A549 (cell line): ENCODE measurements at regions not wholly inside any gene's neighbourhood (a gene's known extent, or its start where the extent isn't known, plus 50 kb on each side); places are given as distances from the start of the nearest gene placed in this dataset.

Experiments
- ATAC-seq, 2 experiments: fragments of 200-7000 bp in 1 of 2; fragments of >200 bp in 1 of 2; cut with Nextera tagmentation in 1 of 2; cut with Tn5 transposase in 1 of 2; 3 replicates each; pipeline versions ENCODE4 v1.8.0 to v1.9.1; 2018 to 2020; ENCODE audit warnings: mild to moderate bottlenecking in 1 of 2, moderate library complexity in 1 of 2
- CTCF ChIA-PET: fragments of 300-600 bp; sonication (Branson Sonifier 250); formaldehyde crosslinking; extraction: SDS; loops from one replicate; lab custom pipeline; 2021; ENCODE audit warnings: antibody characterized with exemption, inconsistent platforms; lab: Yijun Ruan, JAX
- POLR2A ChIA-PET: fragments of 350-600 bp; formaldehyde crosslinking; extraction: SDS; loops from one replicate; lab custom pipeline; 2021; ENCODE audit warnings: antibody characterized with exemption, inconsistent platforms; lab: Yijun Ruan, JAX
- DNase-seq, 2 experiments: peaks; one replicate each; pipeline versions ENCODE4 v3.0.0 to v3.0.0-alpha.2; 2011 to 2016; ENCODE audit warnings: low read depth in 1 of 2, low spot score in 1 of 2
- FAIRE-seq: peaks from 2 replicates; lab custom pipeline; 2011; peaks lifted over from hg19 to GRCh38; lab: Jason Lieb, UNC
- H3K27ac ChIP-seq, 2 experiments: fragments of >200 bp; sonication (Bioruptor Twin); formaldehyde crosslinking; 3 replicates each; pipeline ENCODE4 v1.5.1; 2016 to 2017
- H3K4me1 ChIP-seq: fragments of >200 bp; sonication (Bioruptor Twin); formaldehyde crosslinking; 3 replicates; pipeline ENCODE4 v1.6.1; 2016
- H3K4me2 ChIP-seq: fragments of >200 bp; sonication (Bioruptor Twin); formaldehyde crosslinking; 3 replicates; pipeline ENCODE4 v1.6.1; 2016
- H3K4me3 ChIP-seq: fragments of >200 bp; sonication (Bioruptor Twin); formaldehyde crosslinking; 3 replicates; pipeline ENCODE4 v1.5.1; 2016
- H3K9me3 ChIP-seq: fragments of >200 bp; sonication (Bioruptor Twin); formaldehyde crosslinking; 3 replicates; pipeline ENCODE4 v1.6.1; 2016
- ATOH8 ChIP-seq: fragments of 250-450 bp; sonication (Bioruptor Pico); IDR thresholded peaks from 2 replicates; pipeline ENCODE4 v1.5.0; 2020; ENCODE audit warnings: low read depth, mild to moderate bottlenecking, moderate library complexity
- BCL3 ChIP-seq: fragments of >200 bp; sonication (Bioruptor Twin); formaldehyde crosslinking; IDR thresholded peaks from 3 replicates; pipeline ENCODE4 v1.6.1; 2016
- CTCF ChIP-seq: fragments of >200 bp; sonication (Bioruptor Twin); formaldehyde crosslinking; IDR thresholded peaks from 3 replicates; pipeline ENCODE4 v1.5.1; 2016
- E2F6 ChIP-seq: IDR thresholded peaks from 2 replicates; pipeline ENCODE4 v1.6.1; 2012; ENCODE audit warnings: low read depth, borderline replicate concordance
- ESRRA ChIP-seq: fragments of 150-350 bp; IDR thresholded peaks from 2 replicates; pipeline ENCODE4 v1.6.1; 2014; ENCODE audit warnings: mild to moderate bottlenecking, low read length, borderline replicate concordance
- FOXS1 ChIP-seq: fragments of 250-450 bp; sonication (Bioruptor Pico); IDR thresholded peaks from 2 replicates; pipeline ENCODE4 v1.5.0; 2020; ENCODE audit warnings: mild to moderate bottlenecking, moderate library complexity
- HES2 ChIP-seq: fragments of >200 bp; sonication (Bioruptor Twin); formaldehyde crosslinking; IDR thresholded peaks from 2 replicates; pipeline ENCODE4 v1.6.1; 2016
- HEYL ChIP-seq: fragments of 250-450 bp; sonication (Bioruptor Pico); IDR thresholded peaks from 2 replicates; pipeline ENCODE4 v1.8.0; 2021; ENCODE audit warnings: mild to moderate bottlenecking, moderate library complexity
- HOXB5 ChIP-seq: fragments of 250-450 bp; sonication (Bioruptor Pico); IDR thresholded peaks from 2 replicates; pipeline ENCODE4 v1.5.0; 2020; ENCODE audit warnings: mild to moderate bottlenecking, moderate library complexity
- JUNB ChIP-seq: fragments of >200 bp; sonication (Bioruptor Twin); formaldehyde crosslinking; IDR thresholded peaks from 2 replicates; pipeline ENCODE4 v1.6.1; 2016
- KDM1A ChIP-seq: fragments of 200-600 bp; sonication (generic); IDR thresholded peaks from 2 replicates; pipeline ENCODE4 v1.6.1; 2016; ENCODE audit warnings: low read depth, mild to moderate bottlenecking
- MAX ChIP-seq: IDR thresholded peaks from 2 replicates; pipeline ENCODE4 v1.6.1; 2012
- MYC ChIP-seq: IDR thresholded peaks from 2 replicates; pipeline ENCODE4 v1.6.1; 2012; ENCODE audit warnings: mild to moderate bottlenecking, inconsistent platforms, low read length, improper control_type of control experiment, borderline replicate concordance
- NR3C1 ChIP-seq: fragments of >200 bp; sonication (Bioruptor Twin); formaldehyde crosslinking; IDR thresholded peaks from 3 replicates; pipeline ENCODE4 v1.6.1; 2017
- RAD21 ChIP-seq, 2 experiments: fragments of >200 bp in 1 of 2; sonication (Bioruptor Twin) in 1 of 2; formaldehyde crosslinking in 1 of 2; IDR thresholded peaks in 1 of 2; conservative IDR thresholded peaks in 1 of 2; 2 replicates in 1 of 2; 3 replicates in 1 of 2; pipeline ENCODE4 v1.6.1; 2012 to 2018; ENCODE audit warnings: inconsistent platforms in 1 of 2
- RARB ChIP-seq: fragments of 250-450 bp; sonication (Bioruptor Pico); IDR thresholded peaks from 2 replicates; pipeline ENCODE4 v1.8.0; 2021; ENCODE audit warnings: mild to moderate bottlenecking, moderate library complexity
- RCOR1 ChIP-seq: fragments of 150-350 bp; IDR thresholded peaks from 2 replicates; pipeline ENCODE4 v1.6.1; 2014; ENCODE audit warnings: antibody characterized with exemption, low read length, low read depth
- RNF2 ChIP-seq: fragments of 200-600 bp; sonication (generic); IDR thresholded peaks from 2 replicates; pipeline ENCODE4 v1.6.1; 2016; ENCODE audit warnings: low read depth, mild to moderate bottlenecking, antibody characterized with exemption, moderate library complexity, borderline replicate concordance
- SMC3 ChIP-seq: fragments of >200 bp; sonication (Bioruptor Twin); formaldehyde crosslinking; IDR thresholded peaks from 3 replicates; pipeline ENCODE4 v1.6.1; 2018; ENCODE audit warnings: inconsistent platforms
- TFCP2L1 ChIP-seq: fragments of 250-450 bp; sonication (Bioruptor Pico); IDR thresholded peaks from 2 replicates; pipeline ENCODE4 v1.5.0; 2021; ENCODE audit warnings: mild to moderate bottlenecking
- USF2 ChIP-seq: fragments of 450-650 bp; IDR thresholded peaks from 2 replicates; pipeline ENCODE4 v1.6.1; 2014; ENCODE audit warnings: antibody characterized with exemption
- ZC3H11A ChIP-seq: fragments of 450-650 bp; IDR thresholded peaks from 2 replicates; pipeline ENCODE4 v1.6.1; 2014; ENCODE audit warnings: antibody characterized with exemption, mild to moderate bottlenecking
- ZFP36 ChIP-seq: fragments of 450-650 bp; IDR thresholded peaks from 2 replicates; pipeline ENCODE4 v1.6.1; 2014; ENCODE audit warnings: borderline replicate concordance; ENCODE audit not compliant: partially characterized antibody
- ZNF302 ChIP-seq: fragments of 250-450 bp; sonication (Bioruptor Pico); IDR thresholded peaks from 2 replicates; pipeline ENCODE4 v1.9.0; 2021; ENCODE audit warnings: inconsistent platforms, mild to moderate bottlenecking, moderate library complexity
- WGBS: methylation state at CpG from one replicate; pipeline ENCODE4 v1.1.6; 2017; ENCODE audit errors: missing lambda C conversion rate; 5-methylcytosine and 5-hydroxymethylcytosine counted together

- WGBS = 31% methylated on average over 3 of the region's 3 CpGs
- peaks cover 5% of the 10 kb centered on the region; the same call in 1 of the 3 replicates for H3K9me3 ChIP-seq
- CTCF ChIA-PET = no interaction called here
- FAIRE-seq (no peak), ATAC-seq (no peak), DNase-seq (no peak)
- peaks cover 11% of the 10 kb centered on the region; the same call in 1 of the 3 replicates for H3K4me1 ChIP-seq
- POLR2A ChIA-PET = no interaction called here
- H3K27ac ChIP-seq = no peak overlapping the region
- H3K4me2 ChIP-seq = no peak overlapping the region
- no peak overlapping the region for H3K4me3 ChIP-seq
- TF ChIP-seq MYC = no peak
- TF ChIP-seq ZNF302 (CRISPR knock-in tag) = no peak
- TF ChIP-seq RAD21 (conservative IDR thresholded peaks at IDR 0.05 in 1 of 2, IDR thresholded peaks at IDR 0.05 in 1 of 2) = no peak
- no peak for TF ChIP-seq ZC3H11A
- no peak for TF ChIP-seq TFCP2L1 (CRISPR knock-in tag)
- TF ChIP-seq RARB (CRISPR knock-in tag) = no peak
- no peak for TF ChIP-seq JUNB
- no peak for TF ChIP-seq FOXS1 (CRISPR knock-in tag)
- TF ChIP-seq CTCF = no peak
- no peak for TF ChIP-seq HOXB5
- TF ChIP-seq HEYL = no peak
Observed at GRCh38 chr6:139853302-139853992, 479.0 kb upstream of the CITED2 start.

GRCh38 chr6:139852488-139853140 lies 478.2 kb upstream of the CITED2 start:
- CTCF ChIA-PET = no interaction called here
- Histone ChIP-seq H3K4me3 (no peak overlapping the region), H3K4me2 (no peak overlapping the region), H3K27ac (no peak overlapping the region), H3K4me1 (peaks cover 11% of the 10 kb centered on the region; the same call in 1 of the 3 replicates)
- 71% methylated on average over 9 of the region's 9 CpGs for WGBS
- DNase-seq = no peak
- TF ChIP-seq ESRRA (no peak), RARB (CRISPR knock-in tag) (no peak), MAX (no peak), ZC3H11A (no peak), ZFP36 (no peak), BCL3 (no peak), RNF2 (no peak), HEYL (no peak)
- TF ChIP-seq, all 56 proteins: peak for 0
- POLR2A ChIA-PET = no interaction called here
- peaks cover 5% of the 10 kb centered on the region; the same call in 1 of the 3 replicates for H3K9me3 ChIP-seq
- ATAC-seq (no peak), FAIRE-seq (no peak)

GRCh38 chr6:139852067-139852466 lies 477.6 kb upstream of the CITED2 start:
- no peak overlapping the region for H3K4me3 ChIP-seq
- DNase-seq (no peak), ATAC-seq (no peak), FAIRE-seq (no peak)
- POLR2A ChIA-PET = no interaction called here
- CTCF ChIA-PET = no interaction called here
- H3K4me1 ChIP-seq = peaks cover 11% of the 10 kb centered on the region; the same call in 1 of the 3 replicates
- H3K9me3 ChIP-seq = peaks cover 5% of the 10 kb centered on the region; the same call in 1 of the 3 replicates
- H3K4me2 ChIP-seq = no peak overlapping the region
- H3K27ac ChIP-seq = no peak overlapping the region
- 50% methylated on average over 2 of the region's 2 CpGs for WGBS
- TF ChIP-seq BCL3 = no peak
- TF ChIP-seq ATOH8 (CRISPR knock-in tag) = no peak
- TF ChIP-seq MAX = no peak
- TF ChIP-seq JUNB = no peak
- TF ChIP-seq SMC3 = no peak
- TF ChIP-seq E2F6 = no peak
- no peak for TF ChIP-seq ZNF302 (CRISPR knock-in tag)
- no peak for TF ChIP-seq USF2
- TF ChIP-seq ZC3H11A = no peak
- no peak for TF ChIP-seq NR3C1
- no peak for TF ChIP-seq KDM1A
- TF ChIP-seq FOXS1 (CRISPR knock-in tag) = no peak
- no peak for TF ChIP-seq HES2
- TF ChIP-seq RCOR1 = no peak
